HUES64 (cell line): ENCODE measurements at regions not wholly inside any gene's neighbourhood (a gene's known extent, or its start where the extent isn't known, plus 50 kb on each side); places are given as distances from the start of the nearest gene placed in this dataset.
"Not testable (repeated sequence)": the region's sequence is repeated elsewhere in the genome, so short reads cannot be mapped to it uniquely, and the experiment has no call there.

Experiments
- H3K27ac ChIP-seq: 2 replicates; pipeline ENCODE4 v1.7.0; 2013; ENCODE audit warnings: low read depth, low read length, inconsistent platforms
- H3K27me3 ChIP-seq: 2 replicates; pipeline ENCODE4 v1.6.1; 2013; ENCODE audit warnings: mild to moderate bottlenecking, low read length; ENCODE audit not compliant: insufficient read depth
- H3K36me3 ChIP-seq: 2 replicates; pipeline ENCODE4 v1.6.1; 2013; ENCODE audit warnings: mild to moderate bottlenecking, low read length; ENCODE audit not compliant: insufficient read depth
- H3K4me1 ChIP-seq: 2 replicates; pipeline ENCODE4 v1.6.1; 2013; ENCODE audit warnings: mild to moderate bottlenecking, low read length, moderate library complexity; ENCODE audit not compliant: insufficient read depth
- H3K4me3 ChIP-seq: 2 replicates; pipeline ENCODE4 v1.5.1; 2013; ENCODE audit warnings: mild to moderate bottlenecking, low read length, moderate library complexity
- H3K9ac ChIP-seq: 2 replicates; pipeline ENCODE4 v1.6.1; 2013; ENCODE audit warnings: mild to moderate bottlenecking, low read depth, low read length
- H3K9me3 ChIP-seq: 2 replicates; pipeline ENCODE4 v1.6.1; 2013; ENCODE audit warnings: low read depth, low read length; ENCODE audit not compliant: insufficient read depth
- WGBS: fragments of 150-250, 120-280 bp; methylation state at CpG from one replicate; pipeline ENCODE4 v1.1.7; 2013; ENCODE audit warnings: missing lambda C conversion rate; 5-methylcytosine and 5-hydroxymethylcytosine counted together

- Histone ChIP-seq H3K9ac (no peak overlapping the region), H3K9me3 (peaks cover 12% of the 10 kb centered on the region; the same call in 1 of the 2 replicates), H3K4me1 (no peaks in the 10 kb centered on the region), H3K4me3 (no peak overlapping the region), H3K36me3 (no peaks in the 10 kb centered on the region), H3K27ac (no peak overlapping the region), H3K27me3 (no peaks in the 10 kb centered on the region)
- WGBS = 94% methylated on average over 2 of the region's 2 CpGs
Observed at GRCh38 chr7:13604178-13604577, 385.3 kb downstream of the ETV1 start.

DNA sequence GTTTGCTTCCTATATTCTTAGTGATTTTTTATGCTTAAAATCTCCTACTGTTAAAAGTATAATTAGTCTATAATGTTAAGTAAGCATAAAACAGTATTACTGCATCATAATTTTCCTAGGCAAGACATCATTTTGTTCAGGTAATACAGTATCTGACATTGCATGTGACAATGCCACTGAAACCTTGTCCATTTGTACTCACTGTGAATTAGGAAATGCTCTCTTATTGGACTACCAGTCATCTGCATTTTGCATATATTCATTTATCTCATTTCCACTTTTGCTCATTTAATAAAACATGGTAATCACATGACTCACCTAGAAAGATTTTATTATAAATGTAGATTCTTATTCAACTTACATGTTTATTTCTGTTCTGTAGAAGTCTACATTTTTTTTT, 379.1 kb downstream of the ETV1 start:
- Histone ChIP-seq H3K36me3 (no peaks in the 10 kb centered on the region), H3K4me3 (no peak overlapping the region), H3K9me3 (peaks cover 12% of the 10 kb centered on the region; the same call in 1 of the 2 replicates), H3K27ac (no peak overlapping the region), H3K4me1 (no peaks in the 10 kb centered on the region), H3K27me3 (no peaks in the 10 kb centered on the region), H3K9ac (no peak overlapping the region)

DNA sequence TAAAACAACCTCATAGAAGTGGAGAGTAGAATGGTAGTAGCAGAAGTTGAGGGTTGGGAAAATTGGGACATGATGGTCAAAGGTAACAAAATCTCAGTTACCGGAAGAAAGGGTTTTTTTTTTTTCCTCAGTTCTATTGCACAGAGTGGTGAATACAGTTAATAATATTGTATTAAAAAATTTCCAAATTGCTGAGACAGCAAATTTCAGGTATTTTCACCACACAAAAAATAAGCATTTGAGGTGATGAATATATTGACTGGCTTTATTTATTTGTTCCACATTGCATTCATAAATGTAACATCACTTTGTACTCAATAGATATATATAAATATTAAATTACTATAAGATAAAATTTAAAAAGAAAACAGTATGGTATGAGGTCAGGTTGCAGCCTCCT, 373.8 kb downstream of the ETV1 start:
- H3K27me3 ChIP-seq = no peaks in the 10 kb centered on the region
- H3K9ac ChIP-seq = no peak overlapping the region
- no peak overlapping the region for H3K4me3 ChIP-seq
- H3K27ac ChIP-seq = no peak overlapping the region
- 100% methylated on average over 1 of the region's 1 CpG for WGBS
- no peaks in the 10 kb centered on the region for H3K36me3 ChIP-seq
- peaks cover 6% of the 10 kb centered on the region; the same call in 1 of the 2 replicates for H3K9me3 ChIP-seq
- H3K4me1 ChIP-seq = no peaks in the 10 kb centered on the region

DNA sequence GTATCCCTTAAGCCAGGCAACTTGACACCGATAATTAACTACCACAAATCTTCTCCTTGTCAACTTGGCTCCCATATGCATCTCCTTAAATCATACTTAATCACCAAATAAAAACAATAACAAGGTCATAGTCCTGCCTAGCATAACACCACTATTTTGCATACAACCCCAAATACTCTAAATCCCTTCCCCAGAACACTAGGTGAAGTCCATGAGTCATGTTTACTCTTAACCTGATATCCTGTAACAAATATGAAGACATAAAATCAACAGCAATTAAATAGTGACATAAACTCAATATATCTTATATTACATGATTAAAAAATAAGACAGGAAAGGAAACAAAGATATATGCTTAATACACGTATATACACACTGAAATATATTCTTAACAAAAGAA, 362.0 kb downstream of the ETV1 start:
- H3K27ac ChIP-seq = no peak overlapping the region

DNA sequence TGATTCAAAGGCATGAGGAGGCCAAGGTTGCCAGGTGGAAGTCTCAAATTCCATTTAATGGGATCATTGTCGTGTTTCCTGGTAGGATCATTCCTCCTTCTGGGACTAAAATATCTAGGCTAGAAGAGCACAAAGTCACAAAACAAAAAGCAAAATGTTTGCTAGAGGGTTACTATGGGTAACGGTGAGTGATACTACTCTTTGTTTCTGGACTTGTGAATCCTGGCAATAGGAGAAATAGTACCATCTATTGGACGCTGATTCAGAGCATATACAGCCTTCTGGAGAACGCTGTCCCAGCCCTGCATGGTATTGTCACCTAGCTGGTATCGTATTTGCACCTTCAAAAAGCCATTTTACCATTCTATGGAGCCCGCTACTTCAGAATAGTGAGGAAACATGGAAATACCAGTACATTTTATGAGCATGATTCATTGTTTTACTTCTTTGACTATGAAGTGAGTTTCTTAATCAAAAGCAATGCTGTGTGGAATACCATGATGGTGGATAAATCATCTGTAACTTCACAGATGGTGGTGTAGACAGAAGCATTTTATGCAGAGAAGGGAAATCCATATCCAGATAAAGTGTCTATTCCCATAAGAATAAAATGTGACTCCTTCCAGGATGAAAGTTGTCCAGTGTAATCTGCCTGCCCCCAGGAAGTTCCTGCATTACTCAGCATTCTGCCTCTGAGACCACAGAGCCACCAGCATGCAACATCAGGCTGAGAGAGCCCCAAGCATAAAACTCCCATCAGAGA, 361.0 kb downstream of the ETV1 start:
- Histone ChIP-seq H3K27ac (no peak overlapping the region), H3K36me3 (no peaks in the 10 kb centered on the region), H3K4me1 (peaks cover 2% of the 10 kb centered on the region; the same call in 1 of the 2 replicates), H3K9ac (no peak overlapping the region), H3K27me3 (no peaks in the 10 kb centered on the region), H3K4me3 (no peak overlapping the region), H3K9me3 (no peaks in the 10 kb centered on the region)
- 96% methylated on average over 6 of the region's 6 CpGs for WGBS

More for the DNA sequence above, 362.0 kb downstream of the ETV1 start:
- Histone ChIP-seq H3K36me3 (no peaks in the 10 kb centered on the region), H3K9me3 (no peaks in the 10 kb centered on the region), H3K9ac (no peak overlapping the region), H3K27me3 (no peaks in the 10 kb centered on the region), H3K4me1 (peaks cover 10% of the 10 kb centered on the region), H3K4me3 (no peak overlapping the region)
- 95% methylated on average over 1 of the region's 2 CpGs for WGBS

- not testable (repeated sequence) for H3K9me3 ChIP-seq, H3K9ac ChIP-seq, H3K27me3 ChIP-seq, H3K4me3 ChIP-seq, H3K4me1 ChIP-seq, H3K27ac ChIP-seq, H3K36me3 ChIP-seq
- WGBS = 100% methylated on average over 1 of the region's 2 CpGs
Observed at GRCh38 chr7:13631207-13632049, 358.0 kb downstream of the ETV1 start.

DNA sequence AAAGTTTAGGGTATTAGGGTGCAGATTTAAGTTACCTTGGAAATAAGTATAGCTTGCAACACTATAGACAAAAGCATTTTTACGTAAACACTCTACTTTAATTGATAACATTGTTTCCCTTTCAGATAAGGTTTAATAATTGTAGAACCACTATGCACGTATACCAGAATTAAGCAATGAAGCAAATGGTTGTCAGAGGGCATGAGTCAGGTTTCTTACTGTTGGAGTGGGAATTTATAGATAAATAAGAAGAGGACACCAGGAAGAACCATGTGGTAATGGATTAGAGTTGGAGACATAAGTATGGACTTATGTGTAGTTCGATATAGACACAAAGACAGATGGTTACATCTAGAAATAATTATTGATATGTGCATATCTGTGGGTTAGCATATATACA, 355.6 kb downstream of the ETV1 start:
- Histone ChIP-seq H3K36me3 (no peaks in the 10 kb centered on the region), H3K4me3 (no peak overlapping the region), H3K9me3 (no peaks in the 10 kb centered on the region), H3K27me3 (no peaks in the 10 kb centered on the region), H3K27ac (no peak overlapping the region), H3K9ac (no peak overlapping the region), H3K4me1 (no peaks in the 10 kb centered on the region)
- 98% methylated on average over 2 of the region's 3 CpGs for WGBS

DNA sequence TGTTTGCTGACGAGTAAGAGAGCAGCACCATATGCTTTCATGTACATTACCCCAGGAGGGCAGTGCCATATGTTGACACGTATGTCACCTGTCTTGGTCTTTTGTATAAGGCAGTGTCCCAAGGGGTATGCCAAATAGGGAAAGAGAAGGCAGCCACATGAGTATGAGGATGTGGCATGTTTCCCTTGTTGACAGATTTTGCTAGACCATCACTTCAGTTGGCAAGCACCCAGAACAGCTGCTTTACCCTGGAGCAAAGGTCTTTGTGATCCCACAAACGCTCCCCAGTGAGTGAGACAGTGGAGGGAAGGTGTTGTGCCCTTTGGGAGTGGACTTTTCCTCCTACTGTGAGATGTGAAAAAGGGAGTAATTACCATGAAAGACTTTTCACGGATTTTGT, 350.1 kb downstream of the ETV1 start:
- Histone ChIP-seq H3K36me3 (no peaks in the 10 kb centered on the region), H3K4me1 (peaks cover 5% of the 10 kb centered on the region; the same call in 1 of the 2 replicates), H3K27ac (no peak overlapping the region), H3K27me3 (no peaks in the 10 kb centered on the region), H3K9ac (no peak overlapping the region), H3K4me3 (no peak overlapping the region), H3K9me3 (no peaks in the 10 kb centered on the region)
- 95% methylated on average over 3 of the region's 4 CpGs for WGBS

DNA sequence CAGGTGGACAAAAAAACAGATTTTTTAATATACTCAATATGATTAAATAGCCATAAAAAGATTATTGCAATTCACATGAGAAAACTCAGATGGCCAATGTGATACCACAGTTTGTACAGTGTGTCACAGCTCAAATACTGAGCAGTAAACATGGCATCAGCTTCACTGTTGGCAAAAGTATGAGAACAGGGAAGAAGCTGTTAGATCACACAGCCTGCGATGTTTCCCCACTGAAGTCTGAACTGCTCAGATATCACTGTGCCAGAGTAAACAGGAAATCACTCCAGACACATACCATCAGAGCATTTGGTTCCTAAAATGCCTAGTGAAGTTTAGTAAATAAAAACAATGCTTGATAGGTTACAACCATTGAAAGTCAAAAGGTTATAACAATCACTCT, 347.8 kb downstream of the ETV1 start:
- Histone ChIP-seq H3K27ac (no peak overlapping the region), H3K9me3 (no peaks in the 10 kb centered on the region), H3K4me1 (peaks cover 5% of the 10 kb centered on the region; the same call in 1 of the 2 replicates), H3K4me3 (no peak overlapping the region), H3K36me3 (no peaks in the 10 kb centered on the region), H3K27me3 (no peaks in the 10 kb centered on the region), H3K9ac (no peak overlapping the region)
- 89% methylated on average over 1 of the region's 1 CpG for WGBS

- H3K27me3 ChIP-seq = no peaks in the 10 kb centered on the region
Observed at GRCh38 chr7:13651167-13651566, 338.3 kb downstream of the ETV1 start.

GRCh38 chr7:13656330-13656729, 333.1 kb downstream of the ETV1 start:
- WGBS = no CpG with 5 or more reads among the region's 1 CpG

More at GRCh38 chr7:13651167-13651566, 338.3 kb downstream of the ETV1 start:
- WGBS = 100% methylated on average over 1 of the region's 1 CpG
- Histone ChIP-seq H3K9me3 (no peaks in the 10 kb centered on the region), H3K4me3 (no peak overlapping the region), H3K36me3 (no peaks in the 10 kb centered on the region), H3K9ac (no peak overlapping the region), H3K27ac (no peak overlapping the region), H3K4me1 (peaks cover 9% of the 10 kb centered on the region; the same call in 1 of the 2 replicates)

More at GRCh38 chr7:13656330-13656729, 333.1 kb downstream of the ETV1 start:
- Histone ChIP-seq H3K9me3 (peaks cover 4% of the 10 kb centered on the region; the same call in 1 of the 2 replicates), H3K4me3 (no peak overlapping the region), H3K4me1 (no peaks in the 10 kb centered on the region), H3K27me3 (no peaks in the 10 kb centered on the region), H3K36me3 (no peaks in the 10 kb centered on the region), H3K9ac (no peak overlapping the region), H3K27ac (no peak overlapping the region)
